IPS DF 6.9 (cell line): ENCODE measurements at regions not wholly inside any gene's neighbourhood (a gene's known extent, or its start where the extent isn't known, plus 50 kb on each side); places are given as distances from the start of the nearest gene placed in this dataset.
"Not testable (repeated sequence)": the region's sequence is repeated elsewhere in the genome, so short reads cannot be mapped to it uniquely, and the experiment has no call there.

Experiments
- DNase-seq: peaks from one replicate; pipeline ENCODE4 v3.0.0-alpha.2; 2013; ENCODE audit warnings: low read depth, low spot score
- H3K27ac ChIP-seq: one replicate; pipeline ENCODE4 v1.5.1; 2013; ENCODE audit warnings: low read length, control low read depth
- H3K27me3 ChIP-seq: 2 replicates; pipeline ENCODE4 v1.6.1; 2013; ENCODE audit warnings: mild to moderate bottlenecking, low read length; ENCODE audit not compliant: control insufficient read depth, insufficient read depth
- H3K36me3 ChIP-seq: 2 replicates; pipeline ENCODE4 v1.6.1; 2013; ENCODE audit warnings: low read length; ENCODE audit not compliant: control insufficient read depth, insufficient read depth
- H3K4me1 ChIP-seq: 2 replicates; pipeline ENCODE4 v1.6.1; 2013; ENCODE audit warnings: low read length; ENCODE audit not compliant: control insufficient read depth, insufficient read depth
- H3K4me3 ChIP-seq: 2 replicates; pipeline ENCODE4 v1.5.1; 2013; ENCODE audit warnings: mild to moderate bottlenecking, low read length
- H3K9me3 ChIP-seq: 2 replicates; pipeline ENCODE4 v1.6.1; 2013; ENCODE audit warnings: low read length, inconsistent platforms; ENCODE audit not compliant: control insufficient read depth, insufficient read depth
- WGBS: extraction: QIAGEN DNeasy Blood & Tissue Kit; methylation state at CpG from one replicate; pipeline ENCODE4 v1.1.7; 2013; ENCODE audit warnings: mixed read lengths, missing lambda C conversion rate; ENCODE audit not compliant: insufficient read length, insufficient coverage; 5-methylcytosine and 5-hydroxymethylcytosine counted together

DNA sequence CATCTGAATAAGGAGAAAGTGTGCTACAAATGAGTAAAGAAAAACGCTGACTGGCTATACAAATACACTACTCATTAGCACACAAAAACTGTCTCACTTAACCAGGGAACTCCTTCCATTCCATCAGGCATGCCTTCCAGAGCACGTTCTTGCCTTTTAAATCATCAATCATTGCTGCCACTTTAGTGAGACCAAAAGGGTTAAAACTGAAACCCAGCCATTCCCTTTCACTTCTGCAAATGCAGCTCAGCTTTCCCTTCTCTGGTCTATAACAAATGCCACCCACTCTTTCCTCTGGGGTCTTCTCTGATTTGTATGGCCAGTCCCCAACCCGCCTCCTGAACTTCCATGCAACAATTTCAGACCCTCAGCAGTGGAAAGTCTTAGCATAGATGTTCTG lies 231.5 kb downstream of the TRIML1 start:
- H3K4me3 ChIP-seq, result no peak overlapping the region
- H3K27me3 ChIP-seq, result no peaks in the 10 kb centered on the region
- H3K9me3 ChIP-seq, result no peaks in the 10 kb centered on the region
- H3K27ac ChIP-seq, result no peak overlapping the region
- no peaks in the 10 kb centered on the region for H3K36me3 ChIP-seq
- no peak for DNase-seq
- no CpG with 5 or more reads among the region's 3 CpGs for WGBS
- H3K4me1 ChIP-seq, result no peaks in the 10 kb centered on the region

DNA sequence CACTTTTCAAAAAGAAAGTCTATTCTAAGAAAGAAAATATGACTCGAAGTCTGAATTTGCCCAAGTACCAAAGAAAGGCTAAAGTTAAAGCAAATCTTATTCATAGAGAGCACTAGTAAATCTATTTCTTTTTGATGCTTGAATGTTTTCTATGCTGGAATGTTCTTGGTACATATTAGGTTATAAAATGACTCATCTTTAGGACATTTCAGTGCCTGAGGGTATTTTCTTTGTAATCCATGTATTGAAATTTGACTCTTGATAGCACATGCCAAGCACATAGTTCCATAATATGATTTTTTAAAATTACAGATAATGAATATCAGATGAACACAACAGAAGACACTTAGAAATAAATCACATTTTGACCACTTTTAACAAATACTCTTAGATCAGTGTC lies 232.8 kb downstream of the TRIML1 start:
- Histone ChIP-seq H3K27me3 (no peaks in the 10 kb centered on the region), H3K36me3 (no peaks in the 10 kb centered on the region), H3K4me3 (no peak overlapping the region), H3K9me3 (no peaks in the 10 kb centered on the region), H3K4me1 (no peaks in the 10 kb centered on the region), H3K27ac (no peak overlapping the region)
- no peak for DNase-seq
- no CpG with 5 or more reads among the region's 1 CpG for WGBS

DNA sequence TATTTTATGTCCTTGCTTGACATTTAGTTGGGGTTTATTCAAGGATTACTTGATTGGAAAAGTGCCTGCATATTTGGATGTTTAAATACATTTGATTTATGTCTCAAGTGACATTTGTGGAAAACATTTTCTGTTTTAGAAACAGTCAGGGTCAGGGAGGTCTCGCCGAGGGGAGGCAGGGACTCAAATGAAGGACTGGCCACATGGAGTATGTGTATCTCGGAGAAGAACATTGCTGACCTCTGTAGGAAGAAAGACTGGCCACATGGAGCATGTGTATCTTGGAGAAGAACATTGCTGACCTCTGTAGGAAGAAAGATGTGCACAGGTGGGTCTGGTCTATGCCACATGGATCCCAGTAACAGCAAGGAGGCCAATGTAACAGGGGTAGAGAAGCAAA lies 233.6 kb downstream of the TRIML1 start:
- H3K4me3 ChIP-seq, result no peak overlapping the region
- H3K9me3 ChIP-seq, result no peaks in the 10 kb centered on the region
- H3K4me1 ChIP-seq, result no peaks in the 10 kb centered on the region
- no peak overlapping the region for H3K27ac ChIP-seq
- WGBS, result no CpG with 5 or more reads among the region's 3 CpGs
- H3K36me3 ChIP-seq, result no peaks in the 10 kb centered on the region
- DNase-seq, result no peak
- H3K27me3 ChIP-seq, result no peaks in the 10 kb centered on the region

DNA sequence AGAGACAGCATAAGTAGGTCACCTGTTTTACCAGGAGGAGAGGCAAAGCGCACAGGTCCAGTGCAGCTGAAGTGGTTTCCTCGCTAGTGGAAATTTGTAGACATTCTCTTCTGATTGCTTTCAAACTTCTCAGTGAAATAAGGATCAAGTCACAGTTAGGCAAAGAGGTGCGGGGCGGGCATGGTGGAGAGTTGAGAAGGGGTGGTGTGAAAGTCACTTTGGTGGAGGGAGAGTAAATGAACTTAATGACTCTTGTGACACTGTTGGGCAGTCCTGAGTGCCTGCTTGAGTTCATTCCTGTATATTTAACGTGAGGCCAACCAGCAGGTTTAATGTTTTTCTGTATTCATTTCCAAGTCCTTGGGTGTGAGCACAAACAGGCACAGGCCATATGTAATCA lies 235.6 kb downstream of the TRIML1 start:
- no peaks in the 10 kb centered on the region for H3K27me3 ChIP-seq

DNA sequence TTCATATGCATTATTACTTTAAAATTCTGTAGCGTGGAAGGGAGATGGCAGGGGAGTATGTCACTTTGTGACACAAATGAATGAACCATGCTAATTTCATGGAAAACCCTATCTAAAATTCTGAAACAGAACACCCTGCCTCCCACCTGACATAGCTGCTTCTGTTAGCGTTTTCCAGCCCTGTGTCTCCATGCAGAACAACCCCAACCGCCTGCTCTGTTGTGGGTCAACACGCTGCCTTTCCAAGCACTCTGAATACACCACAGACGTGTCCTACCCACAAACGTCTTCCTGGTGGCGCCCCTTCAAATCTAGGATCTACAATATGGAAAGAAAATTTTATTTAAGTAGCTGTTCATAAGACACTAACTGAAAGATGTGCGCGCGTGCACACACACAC lies 238.6 kb downstream of the TRIML1 start:
- H3K4me1 ChIP-seq, result no peaks in the 10 kb centered on the region
- H3K9me3 ChIP-seq, result no peaks in the 10 kb centered on the region
- no CpG with 5 or more reads among the region's 10 CpGs for WGBS
- no peak for DNase-seq
- no peak overlapping the region for H3K27ac ChIP-seq
- H3K36me3 ChIP-seq, result no peaks in the 10 kb centered on the region
- no peak overlapping the region for H3K4me3 ChIP-seq
- no peaks in the 10 kb centered on the region for H3K27me3 ChIP-seq

More for the DNA sequence above, 235.6 kb downstream of the TRIML1 start:
- no CpG with 5 or more reads among the region's 5 CpGs for WGBS
- H3K27ac ChIP-seq, result no peak overlapping the region
- no peaks in the 10 kb centered on the region for H3K9me3 ChIP-seq
- no peaks in the 10 kb centered on the region for H3K36me3 ChIP-seq
- H3K4me3 ChIP-seq, result no peak overlapping the region
- no peak for DNase-seq
- H3K4me1 ChIP-seq, result no peaks in the 10 kb centered on the region

DNA sequence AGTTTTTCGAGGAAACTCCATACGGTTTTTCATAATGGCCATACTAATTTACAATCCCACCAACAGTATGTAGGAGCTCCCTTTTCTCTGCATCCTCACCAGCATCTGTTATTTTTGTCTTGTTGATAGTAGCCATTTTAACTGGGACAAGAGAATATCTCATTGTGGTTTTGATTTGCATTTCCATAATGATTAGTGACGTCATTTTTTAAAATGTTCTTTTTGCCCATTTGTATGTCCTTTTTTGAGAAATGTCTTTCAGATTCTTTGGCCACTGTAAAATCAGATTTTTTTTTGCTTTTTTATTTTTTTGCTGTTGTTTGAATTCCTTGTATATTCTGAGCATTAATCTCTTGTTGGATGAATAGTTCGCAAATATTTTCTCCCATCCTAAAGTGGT lies 243.9 kb downstream of the TRIML1 start:
- Histone ChIP-seq H3K36me3 (no peaks in the 10 kb centered on the region), H3K27me3 (no peaks in the 10 kb centered on the region), H3K27ac (no peak overlapping the region), H3K4me3 (no peak overlapping the region), H3K4me1 (no peaks in the 10 kb centered on the region), H3K9me3 (no peaks in the 10 kb centered on the region)
- DNase-seq, result no peak
- WGBS, result no CpG with 5 or more reads among the region's 4 CpGs

DNA sequence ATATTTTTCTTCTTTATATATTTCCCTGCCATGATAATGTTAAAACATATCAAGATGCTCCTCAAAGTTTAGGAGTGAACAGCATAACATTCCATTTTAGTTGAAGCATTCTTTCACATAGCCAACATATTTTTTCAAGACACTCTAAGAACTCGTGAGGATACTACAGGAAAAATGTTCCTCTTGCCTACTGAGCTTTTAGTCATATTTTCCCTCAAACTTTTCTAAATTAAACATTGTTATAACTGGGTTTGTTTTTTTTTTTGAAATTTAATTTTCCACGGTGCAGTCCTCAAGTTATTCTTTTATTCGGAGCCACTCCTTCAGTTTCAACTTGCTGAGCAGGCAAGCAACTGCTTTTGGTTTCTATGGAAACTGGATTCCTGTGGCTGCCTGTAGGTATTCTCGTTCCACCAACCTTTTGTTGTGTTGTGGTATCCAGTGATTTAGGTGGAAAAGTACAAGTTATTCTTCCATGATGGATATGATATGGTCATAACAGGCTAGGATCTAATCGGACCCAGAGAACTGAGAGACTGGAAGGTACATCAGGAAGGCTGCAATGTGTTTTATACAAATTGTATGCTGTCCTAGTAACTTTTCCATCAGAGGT lies 248.0 kb downstream of the TRIML1 start:
- no peak overlapping the region for H3K27ac ChIP-seq
- WGBS, result no CpG with 5 or more reads among the region's 5 CpGs
- no peak overlapping the region for H3K4me3 ChIP-seq
- no peaks in the 10 kb centered on the region for H3K36me3 ChIP-seq
- DNase-seq, result no peak
- no peaks in the 10 kb centered on the region for H3K27me3 ChIP-seq
- peaks cover 1% of the 10 kb centered on the region; the same call in 1 of the 2 replicates for H3K9me3 ChIP-seq
- no peaks in the 10 kb centered on the region for H3K4me1 ChIP-seq

DNA sequence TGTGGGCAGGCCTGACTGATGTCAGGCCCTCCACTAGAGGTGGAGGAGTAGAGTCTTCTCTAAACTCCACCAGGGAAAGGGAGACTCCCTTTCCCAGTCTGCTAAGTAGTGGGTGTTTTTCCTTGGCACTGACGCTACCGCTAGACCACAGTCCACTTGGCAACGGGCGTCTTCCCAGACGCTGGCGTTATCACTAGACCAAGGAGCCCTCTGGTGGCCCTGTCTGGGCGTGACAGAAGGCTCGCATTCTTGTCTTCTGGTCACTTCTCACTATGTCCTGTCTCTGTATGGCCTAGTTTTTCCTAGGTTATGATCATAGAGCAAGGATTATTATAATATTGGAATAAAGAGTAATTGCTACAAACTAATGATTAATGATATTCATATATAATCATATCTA lies 252.1 kb downstream of the TRIML1 start:
- H3K36me3 ChIP-seq, H3K4me1 ChIP-seq, H3K9me3 ChIP-seq, H3K27me3 ChIP-seq, H3K4me3 ChIP-seq, DNase-seq, H3K27ac ChIP-seq: not testable (repeated sequence)
- no CpG with 5 or more reads among the region's 8 CpGs for WGBS

DNA sequence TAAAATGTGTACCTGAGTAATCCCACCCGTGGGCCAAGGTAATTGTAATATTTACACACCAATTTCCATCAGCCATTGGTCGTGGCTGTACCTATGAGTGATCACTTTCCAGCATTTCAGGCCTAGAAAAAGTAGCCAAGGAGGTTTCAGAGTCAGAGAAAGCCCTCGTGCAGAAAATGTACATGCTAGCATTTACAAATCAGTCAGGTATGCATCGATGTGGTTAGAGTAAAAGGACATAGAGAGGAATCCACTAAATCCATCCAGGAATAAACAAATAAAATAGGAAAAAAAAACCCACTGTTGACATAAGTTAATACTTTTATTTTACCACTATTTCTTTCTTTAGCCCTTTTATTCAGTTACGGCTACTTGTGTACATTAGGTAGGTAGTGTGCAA lies 256.8 kb downstream of the TRIML1 start:
- H3K27ac ChIP-seq, result no peak overlapping the region
- no CpG with 5 or more reads among the region's 5 CpGs for WGBS
- DNase-seq, result no peak
- H3K4me1 ChIP-seq, result peaks cover 2% of the 10 kb centered on the region; the same call in 1 of the 2 replicates
- no peaks in the 10 kb centered on the region for H3K27me3 ChIP-seq
- peaks cover 1% of the 10 kb centered on the region; the same call in 1 of the 2 replicates for H3K9me3 ChIP-seq
- no peaks in the 10 kb centered on the region for H3K36me3 ChIP-seq
- no peak overlapping the region for H3K4me3 ChIP-seq

DNA sequence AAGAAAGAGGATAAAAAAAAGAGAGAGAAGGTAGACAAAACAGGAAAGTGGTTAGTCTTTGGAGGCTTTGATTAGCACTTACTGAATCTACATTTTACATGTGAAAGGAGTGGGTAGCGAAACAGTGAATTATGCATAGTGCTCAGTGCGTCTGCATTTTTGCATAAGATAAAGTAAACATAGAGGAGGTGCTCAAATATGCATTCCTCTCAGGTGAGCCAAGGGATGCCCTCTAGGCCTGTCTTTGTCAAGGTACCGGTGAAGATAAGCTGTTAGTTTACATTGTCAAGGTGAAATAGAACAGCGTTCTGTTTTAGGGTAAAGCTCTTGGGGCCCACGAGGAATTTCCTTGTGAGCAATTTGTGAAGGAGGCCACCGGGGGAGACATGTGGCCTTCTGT lies 260.6 kb downstream of the TRIML1 start:
- H3K36me3 ChIP-seq, result no peaks in the 10 kb centered on the region
- H3K4me3 ChIP-seq, result no peak overlapping the region
- H3K9me3 ChIP-seq, result no peaks in the 10 kb centered on the region
- H3K4me1 ChIP-seq, result peaks cover 2% of the 10 kb centered on the region; the same call in 1 of the 2 replicates
- DNase-seq, result peak; percentile 54
- WGBS, result no CpG with 5 or more reads among the region's 6 CpGs
- no peaks in the 10 kb centered on the region for H3K27me3 ChIP-seq
- H3K27ac ChIP-seq, result no peak overlapping the region

DNA sequence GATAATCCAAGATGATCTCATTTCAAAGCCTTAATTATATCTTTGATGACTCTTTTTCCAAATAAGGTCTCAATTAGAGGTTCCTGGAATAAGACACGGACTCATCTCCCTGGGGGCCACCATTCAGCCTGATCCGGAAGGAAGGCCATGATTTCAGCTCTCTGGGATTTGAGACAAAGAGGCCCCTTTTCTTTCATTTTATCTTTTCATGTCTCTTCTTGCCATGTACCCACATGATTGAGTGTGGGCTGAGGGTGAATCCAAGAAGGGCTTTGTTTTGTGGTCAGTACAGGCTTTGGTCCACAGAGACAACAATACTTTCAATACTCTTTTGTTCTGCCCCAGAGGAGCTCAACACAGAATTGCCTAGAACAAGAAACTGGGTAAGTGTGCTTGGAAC lies 261.2 kb downstream of the TRIML1 start:
- H3K4me3 ChIP-seq, result no peak overlapping the region
- H3K27ac ChIP-seq, result no peak overlapping the region
- no peaks in the 10 kb centered on the region for H3K9me3 ChIP-seq
- H3K27me3 ChIP-seq, result no peaks in the 10 kb centered on the region
- WGBS, result no CpG with 5 or more reads among the region's 2 CpGs
- peaks cover 2% of the 10 kb centered on the region; the same call in 1 of the 2 replicates for H3K4me1 ChIP-seq
- no peaks in the 10 kb centered on the region for H3K36me3 ChIP-seq
- DNase-seq, result no peak
